ENCODE measurements at regions not wholly inside any gene's neighbourhood (a gene's known extent, or its start where the extent isn't known, plus 50 kb on each side); places are given as distances from the start of the nearest gene placed in this dataset.

GRCh38 chr4:156158747-156159146 lies 205.1 kb upstream of the CTSO start:
- H3K9ac ChIP-seq (ENCODE audit: low read depth in 1 of 2, low read length in 2 of 2): no peak overlapping the region
- H3K9me3 ChIP-seq (ENCODE audit: control insufficient read depth in 2 of 2, low read length in 2 of 2): no peaks in the 10 kb centered on the region
- H3K36me3 ChIP-seq (ENCODE audit: control insufficient read depth in 2 of 2, insufficient read depth in 2 of 2, low read length in 2 of 2): no peaks in the 10 kb centered on the region

DNA sequence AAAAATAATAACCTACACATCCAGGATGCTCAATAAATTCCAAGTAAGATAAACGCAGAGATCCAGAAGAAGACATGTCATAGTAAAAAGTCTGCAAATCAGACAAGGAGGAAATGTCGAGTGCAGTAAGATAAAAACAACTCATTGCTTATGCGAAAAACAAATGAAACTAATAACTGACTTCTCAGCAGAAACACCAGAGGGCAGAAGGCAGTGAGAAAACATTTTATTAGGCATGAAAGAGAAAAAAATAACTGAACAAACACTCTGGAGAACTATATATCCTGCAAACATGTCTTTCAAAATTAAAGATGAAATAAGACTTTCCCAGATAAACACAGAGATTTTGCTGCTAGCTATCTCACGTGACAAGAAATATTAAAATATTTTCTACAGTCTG lies 201.3 kb upstream of the CTSO start:
- Histone ChIP-seq H3K27me3 (ENCODE audit: control insufficient read depth in 2 of 2, insufficient read depth in 2 of 2, low read length in 2 of 2) (no peaks in the 10 kb centered on the region), H3K27ac (ENCODE audit: low read depth in 2 of 2, low read length in 2 of 2) (no peak overlapping the region), H3K4me3 (ENCODE audit: low read length in 2 of 2) (no peak overlapping the region), H3K9me3 (ENCODE audit: control insufficient read depth in 2 of 2, low read length in 2 of 2) (no peaks in the 10 kb centered on the region), H3K9ac (ENCODE audit: low read depth in 1 of 2, low read length in 2 of 2) (no peak overlapping the region), H3K4me1 (ENCODE audit: control insufficient read depth in 2 of 2, insufficient read depth in 2 of 2, low read length in 2 of 2) (no peaks in the 10 kb centered on the region), H3K36me3 (ENCODE audit: control insufficient read depth in 2 of 2, insufficient read depth in 2 of 2, low read length in 2 of 2) (no peaks in the 10 kb centered on the region)

More at GRCh38 chr4:156158747-156159146, 205.1 kb upstream of the CTSO start:
- no peak overlapping the region for H3K4me3 ChIP-seq (ENCODE audit: low read length in 2 of 2)
- no peaks in the 10 kb centered on the region for H3K27me3 ChIP-seq (ENCODE audit: control insufficient read depth in 2 of 2, insufficient read depth in 2 of 2, low read length in 2 of 2)
- no peak overlapping the region for H3K27ac ChIP-seq (ENCODE audit: low read depth in 2 of 2, low read length in 2 of 2)
- no peaks in the 10 kb centered on the region for H3K4me1 ChIP-seq (ENCODE audit: control insufficient read depth in 2 of 2, insufficient read depth in 2 of 2, low read length in 2 of 2)

- H3K4me1 ChIP-seq (ENCODE audit: control insufficient read depth in 2 of 2, insufficient read depth in 2 of 2, low read length in 2 of 2): no peaks in the 10 kb centered on the region
- H3K4me3 ChIP-seq (ENCODE audit: low read length in 2 of 2): no peak overlapping the region
- H3K27me3 ChIP-seq (ENCODE audit: control insufficient read depth in 2 of 2, insufficient read depth in 2 of 2, low read length in 2 of 2): no peaks in the 10 kb centered on the region
- H3K9ac ChIP-seq (ENCODE audit: low read depth in 1 of 2, low read length in 2 of 2): no peak overlapping the region
- H3K36me3 ChIP-seq (ENCODE audit: control insufficient read depth in 2 of 2, insufficient read depth in 2 of 2, low read length in 2 of 2): no peaks in the 10 kb centered on the region
- H3K9me3 ChIP-seq (ENCODE audit: control insufficient read depth in 2 of 2, low read length in 2 of 2): no peaks in the 10 kb centered on the region
- H3K27ac ChIP-seq (ENCODE audit: low read depth in 2 of 2, low read length in 2 of 2): no peak overlapping the region
Measured at GRCh38 chr4:156146571-156146970, 192.9 kb upstream of the CTSO start.

DNA sequence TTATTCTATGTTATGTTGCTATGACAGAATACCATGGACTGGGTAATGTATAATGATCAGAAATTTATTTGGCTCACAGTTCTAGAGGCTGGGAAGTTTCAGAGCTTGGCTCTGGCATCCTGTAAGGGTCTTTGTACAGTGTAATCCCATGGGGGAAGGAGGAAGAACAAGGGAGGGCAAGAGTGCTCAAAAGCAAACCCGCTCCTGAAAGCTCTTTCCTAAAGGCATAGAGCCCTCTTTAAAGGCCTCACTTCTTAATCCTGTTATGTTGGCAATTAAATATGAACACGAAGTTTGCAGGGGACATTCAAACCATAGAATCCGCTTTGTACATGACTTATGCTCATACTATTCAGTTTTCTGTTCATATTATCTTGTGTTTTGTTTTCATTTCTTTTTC lies 191.3 kb upstream of the CTSO start:
- H3K4me1 ChIP-seq (ENCODE audit: control insufficient read depth in 2 of 2, insufficient read depth in 2 of 2, low read length in 2 of 2): no peaks in the 10 kb centered on the region
- no peak overlapping the region for H3K9ac ChIP-seq (ENCODE audit: low read depth in 1 of 2, low read length in 2 of 2)
- H3K36me3 ChIP-seq (ENCODE audit: control insufficient read depth in 2 of 2, insufficient read depth in 2 of 2, low read length in 2 of 2): no peaks in the 10 kb centered on the region
- no peak overlapping the region for H3K4me3 ChIP-seq (ENCODE audit: low read length in 2 of 2)
- H3K9me3 ChIP-seq (ENCODE audit: control insufficient read depth in 2 of 2, low read length in 2 of 2): no peaks in the 10 kb centered on the region
- no peak overlapping the region for H3K27ac ChIP-seq (ENCODE audit: low read depth in 2 of 2, low read length in 2 of 2)
- no peaks in the 10 kb centered on the region for H3K27me3 ChIP-seq (ENCODE audit: control insufficient read depth in 2 of 2, insufficient read depth in 2 of 2, low read length in 2 of 2)

- Histone ChIP-seq H3K9ac (ENCODE audit: low read depth in 1 of 2, low read length in 2 of 2) (no peak overlapping the region), H3K4me1 (ENCODE audit: control insufficient read depth in 2 of 2, insufficient read depth in 2 of 2, low read length in 2 of 2) (no peaks in the 10 kb centered on the region), H3K4me3 (ENCODE audit: low read length in 2 of 2) (no peak overlapping the region), H3K9me3 (ENCODE audit: control insufficient read depth in 2 of 2, low read length in 2 of 2) (no peaks in the 10 kb centered on the region), H3K27ac (ENCODE audit: low read depth in 2 of 2, low read length in 2 of 2) (no peak overlapping the region), H3K36me3 (ENCODE audit: control insufficient read depth in 2 of 2, insufficient read depth in 2 of 2, low read length in 2 of 2) (no peaks in the 10 kb centered on the region), H3K27me3 (ENCODE audit: control insufficient read depth in 2 of 2, insufficient read depth in 2 of 2, low read length in 2 of 2) (no peaks in the 10 kb centered on the region)
Measured at GRCh38 chr4:156138781-156139280, 185.2 kb upstream of the CTSO start.

DNA sequence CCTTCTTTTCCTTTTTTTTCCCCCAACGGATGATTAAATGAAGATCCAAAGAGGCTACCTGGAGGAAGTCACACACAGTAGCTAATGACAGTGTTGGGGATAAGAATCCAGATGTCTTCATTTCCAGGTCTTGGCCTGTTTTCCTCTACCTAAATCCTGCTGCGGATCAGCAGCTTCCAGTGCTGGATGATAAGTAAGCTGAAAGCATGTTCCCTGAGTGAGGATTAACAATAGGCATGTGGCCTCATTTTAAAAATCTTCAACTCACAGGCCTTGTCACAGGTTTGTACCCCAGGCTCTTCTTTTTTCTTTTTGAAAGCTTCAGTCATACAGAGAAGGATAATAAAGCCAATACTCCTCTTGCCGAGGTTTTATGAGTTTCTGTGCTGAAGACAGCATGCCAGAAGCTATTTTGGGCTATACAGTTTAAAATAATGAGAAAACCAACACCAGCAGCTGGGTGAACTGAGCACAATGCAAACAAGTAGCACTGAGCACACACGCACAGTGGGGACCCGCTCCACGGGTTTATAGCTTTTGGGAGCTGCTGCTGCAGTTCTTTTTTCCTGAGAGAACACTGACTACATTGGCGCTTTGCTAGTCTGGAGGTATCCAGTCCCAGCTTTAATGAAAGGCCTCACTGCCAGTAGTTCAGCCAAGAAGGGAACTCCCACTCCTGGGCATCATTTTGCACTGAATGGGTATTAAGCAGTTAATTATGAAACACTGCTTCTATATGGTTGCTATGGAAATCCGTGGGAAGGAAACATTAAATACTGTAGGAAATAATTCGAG lies 184.2 kb upstream of the CTSO start:
- Histone ChIP-seq H3K27me3 (ENCODE audit: control insufficient read depth in 2 of 2, insufficient read depth in 2 of 2, low read length in 2 of 2) (no peaks in the 10 kb centered on the region), H3K4me1 (ENCODE audit: control insufficient read depth in 2 of 2, insufficient read depth in 2 of 2, low read length in 2 of 2) (no peaks in the 10 kb centered on the region), H3K4me3 (ENCODE audit: low read length in 2 of 2) (no peak overlapping the region), H3K36me3 (ENCODE audit: control insufficient read depth in 2 of 2, insufficient read depth in 2 of 2, low read length in 2 of 2) (no peaks in the 10 kb centered on the region), H3K9ac (ENCODE audit: low read depth in 1 of 2, low read length in 2 of 2) (no peak overlapping the region), H3K27ac (ENCODE audit: low read depth in 2 of 2, low read length in 2 of 2) (no peak overlapping the region), H3K9me3 (ENCODE audit: control insufficient read depth in 2 of 2, low read length in 2 of 2) (no peaks in the 10 kb centered on the region)

DNA sequence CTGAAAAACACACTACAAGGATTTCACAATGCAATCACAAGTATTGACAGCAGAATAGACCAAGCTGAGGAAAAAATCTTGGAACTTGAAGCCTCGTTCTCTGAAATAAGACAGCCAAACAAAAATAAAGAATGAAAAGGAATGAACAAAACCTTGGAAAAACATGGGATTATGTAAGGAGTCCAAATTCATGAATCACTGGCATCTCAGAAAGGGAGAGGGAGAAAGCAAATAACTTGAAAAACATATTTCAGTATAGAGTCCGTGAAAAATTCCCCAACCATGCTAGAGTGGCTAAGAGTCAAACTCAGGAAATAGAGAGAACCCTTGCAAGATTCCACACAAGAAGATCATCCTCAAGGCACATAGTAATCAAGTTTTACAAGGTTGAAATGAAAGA lies 178.5 kb upstream of the CTSO start:
- Histone ChIP-seq H3K27me3 (ENCODE audit: control insufficient read depth in 2 of 2, insufficient read depth in 2 of 2, low read length in 2 of 2) (no peaks in the 10 kb centered on the region), H3K4me3 (ENCODE audit: low read length in 2 of 2) (no peak overlapping the region), H3K4me1 (ENCODE audit: control insufficient read depth in 2 of 2, insufficient read depth in 2 of 2, low read length in 2 of 2) (no peaks in the 10 kb centered on the region), H3K9ac (ENCODE audit: low read depth in 1 of 2, low read length in 2 of 2) (no peak overlapping the region), H3K9me3 (ENCODE audit: control insufficient read depth in 2 of 2, low read length in 2 of 2) (no peaks in the 10 kb centered on the region), H3K27ac (ENCODE audit: low read depth in 2 of 2, low read length in 2 of 2) (no peak overlapping the region), H3K36me3 (ENCODE audit: control insufficient read depth in 2 of 2, insufficient read depth in 2 of 2, low read length in 2 of 2) (no peaks in the 10 kb centered on the region)

- no peak overlapping the region for H3K9ac ChIP-seq (ENCODE audit: low read depth in 1 of 2, low read length in 2 of 2)
- H3K27ac ChIP-seq (ENCODE audit: low read depth in 2 of 2, low read length in 2 of 2): no peak overlapping the region
- H3K4me3 ChIP-seq (ENCODE audit: low read length in 2 of 2): no peak overlapping the region
- no peaks in the 10 kb centered on the region for H3K9me3 ChIP-seq (ENCODE audit: control insufficient read depth in 2 of 2, low read length in 2 of 2)
- no peaks in the 10 kb centered on the region for H3K27me3 ChIP-seq (ENCODE audit: control insufficient read depth in 2 of 2, insufficient read depth in 2 of 2, low read length in 2 of 2)
- H3K36me3 ChIP-seq (ENCODE audit: control insufficient read depth in 2 of 2, insufficient read depth in 2 of 2, low read length in 2 of 2): no peaks in the 10 kb centered on the region
- no peaks in the 10 kb centered on the region for H3K4me1 ChIP-seq (ENCODE audit: control insufficient read depth in 2 of 2, insufficient read depth in 2 of 2, low read length in 2 of 2)
Measured at GRCh38 chr4:156128616-156129015, 174.9 kb upstream of the CTSO start.

DNA sequence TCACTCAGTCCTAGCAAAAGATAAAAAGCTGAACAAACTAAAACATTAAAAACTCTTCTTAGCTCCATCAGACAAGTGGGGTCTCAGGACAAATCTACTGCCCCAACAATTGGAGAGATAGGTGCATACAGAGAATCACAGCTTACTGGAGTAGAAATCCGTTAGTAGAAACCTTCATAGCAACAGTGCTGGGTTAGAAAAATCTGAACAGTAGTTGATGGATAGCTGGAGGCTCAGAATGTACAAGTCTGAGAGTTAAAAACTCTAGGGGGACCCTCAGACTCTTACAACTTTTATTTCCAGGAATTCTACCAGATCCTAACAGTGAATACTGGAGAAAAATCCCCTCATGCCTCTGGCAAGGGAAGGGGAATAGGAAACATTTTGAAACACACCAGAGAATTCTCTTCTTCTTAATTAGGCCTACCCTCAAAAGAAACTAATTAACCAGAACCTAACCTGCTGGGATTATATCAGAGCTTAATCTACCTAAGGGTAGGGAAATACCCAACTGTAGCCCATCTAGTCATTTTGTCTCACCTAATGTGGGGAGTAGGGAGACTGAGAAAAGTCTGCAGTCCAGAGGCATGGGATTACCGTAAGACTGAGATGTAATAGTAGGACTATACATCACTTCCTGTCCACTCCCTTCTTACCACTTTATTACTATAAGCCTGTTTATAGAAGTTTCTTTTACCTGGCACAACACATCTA lies 165.0 kb upstream of the CTSO start:
- Histone ChIP-seq H3K4me1 (ENCODE audit: control insufficient read depth in 2 of 2, insufficient read depth in 2 of 2, low read length in 2 of 2) (no peaks in the 10 kb centered on the region), H3K9ac (ENCODE audit: low read depth in 1 of 2, low read length in 2 of 2) (no peak overlapping the region), H3K9me3 (ENCODE audit: control insufficient read depth in 2 of 2, low read length in 2 of 2) (no peaks in the 10 kb centered on the region), H3K36me3 (ENCODE audit: control insufficient read depth in 2 of 2, insufficient read depth in 2 of 2, low read length in 2 of 2) (no peaks in the 10 kb centered on the region), H3K4me3 (ENCODE audit: low read length in 2 of 2) (no peak overlapping the region), H3K27ac (ENCODE audit: low read depth in 2 of 2, low read length in 2 of 2) (no peak overlapping the region), H3K27me3 (ENCODE audit: control insufficient read depth in 2 of 2, insufficient read depth in 2 of 2, low read length in 2 of 2) (no peaks in the 10 kb centered on the region)

GRCh38 chr4:156117743-156118142 lies 164.1 kb upstream of the CTSO start:
- H3K27me3 ChIP-seq (ENCODE audit: control insufficient read depth in 2 of 2, insufficient read depth in 2 of 2, low read length in 2 of 2): no peaks in the 10 kb centered on the region
- H3K9me3 ChIP-seq (ENCODE audit: control insufficient read depth in 2 of 2, low read length in 2 of 2): no peaks in the 10 kb centered on the region
- H3K36me3 ChIP-seq (ENCODE audit: control insufficient read depth in 2 of 2, insufficient read depth in 2 of 2, low read length in 2 of 2): no peaks in the 10 kb centered on the region
- H3K4me3 ChIP-seq (ENCODE audit: low read length in 2 of 2): no peak overlapping the region
- H3K27ac ChIP-seq (ENCODE audit: low read depth in 2 of 2, low read length in 2 of 2): no peak overlapping the region
- no peaks in the 10 kb centered on the region for H3K4me1 ChIP-seq (ENCODE audit: control insufficient read depth in 2 of 2, insufficient read depth in 2 of 2, low read length in 2 of 2)
- no peak overlapping the region for H3K9ac ChIP-seq (ENCODE audit: low read depth in 1 of 2, low read length in 2 of 2)

All from mucosa of rectum (tissue), 2 donors.